ENCODE measurements at regions not wholly inside any gene's neighbourhood (a gene's known extent, or its start where the extent isn't known, plus 50 kb on each side); places are given as distances from the start of the nearest gene placed in this dataset.

- no peak for DNase-seq
These were observed 196.3 kb downstream of the IRF8 start for GRCh38 chr16:86095131-86095752.

- no peak for DNase-seq
These were observed 197.0 kb downstream of the IRF8 start for GRCh38 chr16:86095906-86096485.

GRCh38 chr16:86096850-86097249 lies 197.9 kb downstream of the IRF8 start:
- DNase-seq, result no peak

GRCh38 chr16:86099326-86099725 lies 200.4 kb downstream of the IRF8 start:
- DNase-seq, result no peak

- no peak for DNase-seq
These were observed 201.5 kb downstream of the IRF8 start for GRCh38 chr16:86100205-86101136.

GRCh38 chr16:86101137-86101896 lies 202.4 kb downstream of the IRF8 start:
- DNase-seq, result no peak

- no peak for DNase-seq
These were observed 202.9 kb downstream of the IRF8 start for GRCh38 chr16:86101897-86102157.

GRCh38 chr16:86103320-86103719 lies 204.4 kb downstream of the IRF8 start:
- no peak for DNase-seq

- DNase-seq, result no peak
These were observed 205.6 kb downstream of the IRF8 start for GRCh38 chr16:86104537-86105048.

- peak; percentile 16 for DNase-seq
These were observed 208.4 kb downstream of the IRF8 start for GRCh38 chr16:86107215-86107825.

- no peak for DNase-seq
These were observed 209.1 kb downstream of the IRF8 start for GRCh38 chr16:86108062-86108461.

- DNase-seq, result no peak
These were observed 211.2 kb downstream of the IRF8 start for GRCh38 chr16:86110134-86110533.

GRCh38 chr16:86110726-86111125 lies 211.8 kb downstream of the IRF8 start:
- DNase-seq, result no peak

- DNase-seq, result no peak
These were observed 213.2 kb downstream of the IRF8 start for GRCh38 chr16:86112178-86112577.

GRCh38 chr16:86117235-86117634 lies 218.3 kb downstream of the IRF8 start:
- no peak for DNase-seq

- no peak for DNase-seq
These were observed 218.8 kb downstream of the IRF8 start for GRCh38 chr16:86117756-86118155.

- no peak for DNase-seq
These were observed 219.7 kb downstream of the IRF8 start for GRCh38 chr16:86118467-86119307.

- DNase-seq, result no peak
These were observed 221.5 kb downstream of the IRF8 start for GRCh38 chr16:86120201-86121192.

- no peak for DNase-seq
These were observed 222.5 kb downstream of the IRF8 start for GRCh38 chr16:86121374-86122010.

All from hematopoietic multipotent progenitor cell treated with erythropoietin and hydrocortisone succinate and interleukin-3 and kit ligand, for 4 days (in vitro differentiated cells).